ENCODE measurements at regions not wholly inside any gene's neighbourhood (a gene's known extent, or its start where the extent isn't known, plus 50 kb on each side); places are given as distances from the start of the nearest gene placed in this dataset.

GRCh38 chr2:56508662-56509061, 324.9 kb downstream of the CCDC85A start:
- Histone ChIP-seq H3K4me2 (ENCODE audit: insufficient read depth in 1 of 2, low read depth in 2 of 2, low read length in 2 of 2) (no peak overlapping the region), H3K27ac (ENCODE audit: low read depth, low read length) (no peak overlapping the region), H4K5ac (ENCODE audit: insufficient read length, low read depth, low read length) (no peak overlapping the region), H3K23ac (ENCODE audit: insufficient read length) (no peak overlapping the region), H3K4me1 (replicated peaks in 1 of 4; ENCODE audit: control insufficient read depth in 3 of 4, insufficient read depth in 4 of 4, low read length in 3 of 4) (no peaks in the 10 kb centered on the region), H2BK12ac (ENCODE audit: low read depth, low read length) (no peak overlapping the region), H3K9me3 (ENCODE audit: insufficient read depth in 2 of 2, low read depth in 1 of 2, low read length in 1 of 2) (0 out of 4 replicates have a peak, but pooled peaks cover 0 to 2% of the 10 kb centered on the region in 2 experiments), H2BK120ac (replicated peaks; ENCODE audit: low read depth, low read length) (no peak overlapping the region), H3K23me2 (ENCODE audit: low read depth, low read length) (no peaks in the 10 kb centered on the region), H2BK5ac (ENCODE audit: low read depth, low read length) (no peak overlapping the region), H2AK5ac (ENCODE audit: low read depth, low read length) (no peak overlapping the region), H4K91ac (replicated peaks; ENCODE audit: insufficient read length, low read length) (no peak overlapping the region), H4K20me1 (replicated peaks in 1 of 2; ENCODE audit: control insufficient read depth in 1 of 2, insufficient read depth in 2 of 2, low read length in 2 of 2) (no peaks in the 10 kb centered on the region), H3K36me3 (ENCODE audit: control insufficient read depth in 2 of 4, insufficient read depth in 4 of 4, low read length in 3 of 4) (no peaks in the 10 kb centered on the region), H3K27me3 (replicated peaks in 1 of 4; ENCODE audit: control insufficient read depth in 3 of 4, extremely low read depth in 1 of 4, insufficient read depth in 3 of 4, low read length in 3 of 4) (no peaks in the 10 kb centered on the region), H3K4ac (replicated peaks; ENCODE audit: insufficient read length, low read depth, low read length) (no peak overlapping the region), H3K9ac (replicated peaks in 1 of 4; ENCODE audit: extremely low read depth in 1 of 4, low read depth in 3 of 4, low read length in 3 of 4) (no peak overlapping the region), H3K18ac (ENCODE audit: extremely low read depth, low read length) (no peak overlapping the region), H4K8ac (ENCODE audit: extremely low read depth, insufficient read depth, low read length) (no peak overlapping the region), H2BK20ac (ENCODE audit: low read length) (no peak overlapping the region), H3K79me2 (ENCODE audit: control insufficient read depth in 1 of 2, insufficient read depth in 2 of 2, low read length in 2 of 2) (no peaks in the 10 kb centered on the region), H2AFZ (ENCODE audit: low read length) (no peak overlapping the region), H2BK15ac (ENCODE audit: low read length) (no peak overlapping the region), H3K4me3 (ENCODE audit: extremely low read depth in 1 of 4, insufficient read depth in 2 of 4, low read depth in 3 of 4, low read length in 4 of 4) (no peak overlapping the region), H3K56ac (replicated peaks; ENCODE audit: insufficient read length, low read depth, low read length) (no peak overlapping the region), H3K79me1 (ENCODE audit: low read depth, low read length) (no peaks in the 10 kb centered on the region), H3K14ac (ENCODE audit: insufficient read length) (no peak overlapping the region)
- ChIA-PET CTCF (ENCODE audit: partially characterized antibody) (interaction anchor here (1.2 kb wide), 1 partner anchor 65 kb away, joined by 3 read pairs; no protein-coding TSS in a partner anchor), POLR2A (ENCODE audit: partially characterized antibody) (interaction anchor here (1.0 kb wide), 1 partner anchor 11 kb away, joined by 3 read pairs; no protein-coding TSS in a partner anchor)
- DNase-seq (ENCODE audit: low read depth in 1 of 2, low spot score in 2 of 2) = no peak
- WGBS, 2 experiments (ENCODE audit: extremely low coverage in 1 of 2, insufficient coverage in 1 of 2, insufficient read length in 1 of 2, insufficient replicate concordance in 2 of 2, low coverage in 1 of 2, low lambda C conversion rate in 2 of 2, missing lambda C conversion rate in 1 of 2) = 91% methylated on average over 2 of the region's 2 CpGs; no CpG with 5 or more reads in 1 of the 2 experiments
- TF ChIP-seq CBX5 (IDR thresholded peaks at IDR 0.05; ENCODE audit: low read depth, low read length) = no peak
- TF ChIP-seq POU5F1 (IDR thresholded peaks at IDR 0.05; ENCODE audit: low read depth, low read length) = no peak
- no peak for TF ChIP-seq ATF3 (IDR thresholded peaks at IDR 0.05; ENCODE audit: insufficient read depth, low read depth, low read length)
- TF ChIP-seq RAD21 (IDR thresholded peaks at IDR 0.05 in 1 of 2, conservative IDR thresholded peaks at IDR 0.05 in 1 of 2; ENCODE audit: low read depth in 2 of 2, low read length in 2 of 2) = no peak
- no peak for TF ChIP-seq GTF2F1 (IDR thresholded peaks at IDR 0.05; ENCODE audit: borderline replicate concordance, low read depth, low read length)
- TF ChIP-seq JUN (IDR thresholded peaks at IDR 0.05; ENCODE audit: low read depth, low read length) = no peak
- no peak for TF ChIP-seq HDAC2 (IDR thresholded peaks at IDR 0.05; ENCODE audit: borderline replicate concordance in 1 of 2, low read depth in 2 of 2, low read length in 2 of 2)
- TF ChIP-seq ASH2L (IDR thresholded peaks at IDR 0.05; ENCODE audit: low read length) = no peak
- no peak for TF ChIP-seq SP1 (IDR thresholded peaks at IDR 0.05; ENCODE audit: low read depth, low read length)
- TF ChIP-seq PHF8 (conservative IDR thresholded peaks at IDR 0.05; ENCODE audit: low read depth, low read length) = no peak
- no peak for TF ChIP-seq YY1 (IDR thresholded peaks at IDR 0.05; ENCODE audit: low read depth, low read length)
- no peak for TF ChIP-seq BCL11A (IDR thresholded peaks at IDR 0.05; ENCODE audit: low read depth in 2 of 2, low read length in 2 of 2)
- no peak for TF ChIP-seq SP4 (IDR thresholded peaks at IDR 0.05; ENCODE audit: low read length)
- no peak for TF ChIP-seq TAF7 (optimal IDR thresholded peaks at IDR 0.05; ENCODE audit: borderline replicate concordance, low read depth, low read length)
- FAIRE-seq = no peak

Measured in H1 (cell line).